Neural progenitor cell (in vitro differentiated cells): ENCODE measurements at regions not wholly inside any gene's neighbourhood (a gene's known extent, or its start where the extent isn't known, plus 50 kb on each side); places are given as distances from the start of the nearest gene placed in this dataset.

Experiments used
- DNase-seq: peaks from one replicate; pipeline ENCODE4 v3.0.0-alpha.2; 2016; ENCODE audit warnings: low spot score
- H2AFZ ChIP-seq: fragments of 200-600 bp; sonication (generic); replicated peaks from 2 replicates; pipeline ENCODE4 v1.6.1; 2016; ENCODE audit warnings: antibody characterized with exemption
- H3F3A ChIP-seq: fragments of 200-600 bp; sonication (generic); 2 replicates; pipeline ENCODE4 v1.6.1; 2016; ENCODE audit warnings: antibody characterized with exemption, low read depth
- H3K27ac ChIP-seq: fragments of 200-600 bp; sonication (generic); 2 replicates; pipeline ENCODE4 v1.5.1; 2016; ENCODE audit warnings: mild to moderate bottlenecking
- H3K27me3 ChIP-seq: fragments of 200-600 bp; sonication (generic); 2 replicates; pipeline ENCODE4 v1.6.1; 2016; ENCODE audit warnings: mild to moderate bottlenecking, moderate library complexity
- H3K36me3 ChIP-seq: fragments of 200-600 bp; sonication (generic); 2 replicates; pipeline ENCODE4 v1.5.1; 2016
- H3K4me1 ChIP-seq: fragments of 200-600 bp; sonication (generic); 2 replicates; pipeline ENCODE4 v1.6.1; 2016; ENCODE audit warnings: mixed run types
- H3K4me2 ChIP-seq: fragments of 200-600 bp; sonication (generic); 2 replicates; pipeline ENCODE4 v1.6.1; 2016
- H3K4me3 ChIP-seq: fragments of 200-600 bp; sonication (generic); 2 replicates; pipeline ENCODE4 v1.5.1; 2016
- H3K79me2 ChIP-seq: fragments of 200-600 bp; sonication (generic); 2 replicates; pipeline ENCODE4 v1.6.1; 2016; ENCODE audit warnings: low read depth
- H3K9ac ChIP-seq: fragments of 200-600 bp; sonication (generic); 2 replicates; pipeline ENCODE4 v1.6.1; 2016
- H3K9me3 ChIP-seq: fragments of 200-600 bp; sonication (generic); 2 replicates; pipeline ENCODE4 v1.5.1; 2016; ENCODE audit warnings: low read depth
- H4K20me1 ChIP-seq: fragments of 200-600 bp; sonication (generic); 2 replicates; pipeline ENCODE4 v1.6.1; 2016; ENCODE audit warnings: low read depth
- H3K27ac Mint-ChIP-seq: 3 replicates; pipeline ENCODE4 v1.8.0; 2021; ENCODE audit warnings: mixed read lengths
- H3K27me3 Mint-ChIP-seq: 2 replicates; pipeline ENCODE4 v1.8.0; 2022; ENCODE audit warnings: low read depth, mild to moderate bottlenecking, inconsistent platforms, moderate library complexity, mixed read lengths; ENCODE audit not compliant: insufficient read depth
- H3K36me3 Mint-ChIP-seq: 3 replicates; pipeline ENCODE4 v1.8.0; 2021; ENCODE audit warnings: mixed read lengths
- H3K4me1 Mint-ChIP-seq: 3 replicates; pipeline ENCODE4 v1.8.0; 2021; ENCODE audit warnings: mixed read lengths
- H3K4me3 Mint-ChIP-seq: 3 replicates; pipeline ENCODE4 v1.8.0; 2021; ENCODE audit warnings: mild to moderate bottlenecking, moderate library complexity, mixed read lengths
- H3K9me3 Mint-ChIP-seq: 3 replicates; pipeline ENCODE4 v1.8.0; 2020; ENCODE audit warnings: mixed read lengths
- EZH2 ChIP-seq: fragments of 200-600 bp; sonication (generic); IDR thresholded peaks from 2 replicates; pipeline ENCODE4 v1.6.1; 2017; ENCODE audit warnings: antibody characterized with exemption, mild to moderate bottlenecking, moderate library complexity
- EZH2phosphoT487 ChIP-seq: fragments of 200-600 bp; sonication (generic); IDR thresholded peaks from 2 replicates; pipeline ENCODE4 v1.6.1; 2017; ENCODE audit warnings: antibody characterized with exemption
- TF ChIP-seq, protein P1 (sequence below): fragments of 200-600 bp; sonication (generic); IDR thresholded peaks from 2 replicates; pipeline ENCODE4 v1.5.1; 2017; ENCODE audit warnings: antibody characterized with exemption, mild to moderate bottlenecking

DNA sequence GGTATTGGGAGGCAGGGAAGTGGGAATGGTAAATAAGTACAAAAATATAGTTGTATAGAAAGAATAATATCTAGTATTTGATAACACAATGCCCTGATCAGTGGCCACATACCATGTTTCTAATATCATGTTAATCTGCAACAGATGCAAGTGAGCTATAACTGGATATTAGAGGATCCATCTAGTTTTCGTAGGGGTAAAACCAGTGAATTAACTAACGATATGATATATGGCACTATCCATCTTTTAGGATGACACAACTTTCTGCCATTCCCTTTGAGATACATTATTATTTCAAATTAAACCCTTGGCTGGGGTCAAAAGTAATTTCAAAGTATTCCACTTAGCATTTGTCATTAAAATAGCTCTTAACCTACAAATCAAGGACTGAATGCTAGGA, 1686.2 kb downstream of the SLITRK1 start:
- H3K4me1 Mint-ChIP-seq: no peaks in the 10 kb centered on the region
- no peaks in the 10 kb centered on the region for H3K36me3 Mint-ChIP-seq
- no peaks in the 10 kb centered on the region for H3K9me3 ChIP-seq
- no peaks in the 10 kb centered on the region for H3K27me3 Mint-ChIP-seq
- no peak overlapping the region for H3K9ac ChIP-seq
- H3K4me3 ChIP-seq: no peak overlapping the region
- no peaks in the 10 kb centered on the region for H3F3A ChIP-seq
- no peak overlapping the region for H3K27ac ChIP-seq
- DNase-seq: no peak
- H3K36me3 ChIP-seq: no peaks in the 10 kb centered on the region
- no peaks in the 10 kb centered on the region for H3K9me3 Mint-ChIP-seq
- H3K79me2 ChIP-seq: no peaks in the 10 kb centered on the region
- H3K4me2 ChIP-seq: no peak overlapping the region
- TF ChIP-seq EZH2phosphoT487: no peak
- TF ChIP-seq, protein P1, sequence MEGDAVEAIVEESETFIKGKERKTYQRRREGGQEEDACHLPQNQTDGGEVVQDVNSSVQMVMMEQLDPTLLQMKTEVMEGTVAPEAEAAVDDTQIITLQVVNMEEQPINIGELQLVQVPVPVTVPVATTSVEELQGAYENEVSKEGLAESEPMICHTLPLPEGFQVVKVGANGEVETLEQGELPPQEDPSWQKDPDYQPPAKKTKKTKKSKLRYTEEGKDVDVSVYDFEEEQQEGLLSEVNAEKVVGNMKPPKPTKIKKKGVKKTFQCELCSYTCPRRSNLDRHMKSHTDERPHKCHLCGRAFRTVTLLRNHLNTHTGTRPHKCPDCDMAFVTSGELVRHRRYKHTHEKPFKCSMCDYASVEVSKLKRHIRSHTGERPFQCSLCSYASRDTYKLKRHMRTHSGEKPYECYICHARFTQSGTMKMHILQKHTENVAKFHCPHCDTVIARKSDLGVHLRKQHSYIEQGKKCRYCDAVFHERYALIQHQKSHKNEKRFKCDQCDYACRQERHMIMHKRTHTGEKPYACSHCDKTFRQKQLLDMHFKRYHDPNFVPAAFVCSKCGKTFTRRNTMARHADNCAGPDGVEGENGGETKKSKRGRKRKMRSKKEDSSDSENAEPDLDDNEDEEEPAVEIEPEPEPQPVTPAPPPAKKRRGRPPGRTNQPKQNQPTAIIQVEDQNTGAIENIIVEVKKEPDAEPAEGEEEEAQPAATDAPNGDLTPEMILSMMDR: no peak
- TF ChIP-seq EZH2: no peak
- peaks cover 5% of the 10 kb centered on the region for H3K4me1 ChIP-seq
- no peak overlapping the region for H2AFZ ChIP-seq
- no peak overlapping the region for H3K27ac Mint-ChIP-seq
- no peaks in the 10 kb centered on the region for H3K27me3 ChIP-seq
- no peaks in the 10 kb centered on the region for H4K20me1 ChIP-seq
- H3K4me3 Mint-ChIP-seq: no peak overlapping the region

DNA sequence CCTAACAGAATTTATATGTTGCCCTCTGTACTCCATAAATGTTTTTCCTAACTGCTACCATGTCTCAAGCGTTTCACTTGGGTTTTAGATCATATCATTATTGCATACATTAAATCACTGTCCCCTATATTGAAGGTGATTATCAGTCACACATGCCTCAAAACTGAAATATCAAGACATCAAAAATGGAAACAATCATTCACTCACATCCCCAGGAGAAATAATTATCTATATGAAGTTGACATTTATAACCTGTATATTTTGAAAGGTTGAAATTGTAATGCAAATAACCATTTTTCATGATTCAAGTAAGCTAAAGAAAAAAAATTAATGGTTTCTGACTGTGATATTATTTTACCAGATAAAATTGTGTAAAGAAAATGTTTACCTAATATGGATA, 1695.0 kb downstream of the SLITRK1 start:
- Histone ChIP-seq H3K4me3 (no peak overlapping the region), H3K27ac (no peak overlapping the region), H3K9ac (no peak overlapping the region), H3K9me3 (no peaks in the 10 kb centered on the region), H3K36me3 (no peaks in the 10 kb centered on the region), H3K4me1 (no peaks in the 10 kb centered on the region), H3K4me2 (no peak overlapping the region), H3K79me2 (no peaks in the 10 kb centered on the region), H3K27me3 (no peaks in the 10 kb centered on the region), H3F3A (no peaks in the 10 kb centered on the region), H2AFZ (no peak overlapping the region), H4K20me1 (no peaks in the 10 kb centered on the region)
- Mint-ChIP-seq H3K27ac (no peak overlapping the region), H3K27me3 (no peaks in the 10 kb centered on the region), H3K4me3 (no peak overlapping the region), H3K4me1 (no peaks in the 10 kb centered on the region), H3K36me3 (no peaks in the 10 kb centered on the region), H3K9me3 (no peaks in the 10 kb centered on the region)
- DNase-seq: no peak
- TF ChIP-seq, protein P1: no peak
- TF ChIP-seq EZH2 (no peak), EZH2phosphoT487 (no peak)

DNA sequence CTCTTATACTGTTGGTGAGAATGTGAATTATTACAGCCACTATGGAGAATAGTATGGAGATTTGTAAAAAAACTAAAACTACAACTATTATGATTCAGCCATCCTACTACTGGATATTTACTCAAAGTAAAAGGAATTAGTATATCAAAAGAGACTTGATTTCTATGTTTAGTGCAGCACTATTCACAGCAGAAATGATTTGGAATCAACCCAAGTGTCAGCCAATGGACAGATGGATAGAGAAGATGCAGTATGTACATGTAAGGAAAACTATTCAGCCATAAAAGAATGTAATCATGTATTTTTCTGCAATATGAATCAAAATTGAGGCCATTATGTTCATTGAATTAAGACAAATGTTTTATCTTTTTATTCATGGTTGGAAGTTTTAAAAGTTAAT, 1705.5 kb downstream of the SLITRK1 start:
- no peak overlapping the region for H2AFZ ChIP-seq
- no peaks in the 10 kb centered on the region for H3K36me3 ChIP-seq
- Mint-ChIP-seq H3K27ac (no peak overlapping the region), H3K4me1 (no peaks in the 10 kb centered on the region), H3K27me3 (no peaks in the 10 kb centered on the region), H3K9me3 (no peaks in the 10 kb centered on the region), H3K36me3 (no peaks in the 10 kb centered on the region), H3K4me3 (no peak overlapping the region)
- no peaks in the 10 kb centered on the region for H4K20me1 ChIP-seq
- H3K4me2 ChIP-seq: no peak overlapping the region
- no peaks in the 10 kb centered on the region for H3F3A ChIP-seq
- H3K9me3 ChIP-seq: no peaks in the 10 kb centered on the region
- H3K4me3 ChIP-seq: no peak overlapping the region
- H3K4me1 ChIP-seq: no peaks in the 10 kb centered on the region
- H3K9ac ChIP-seq: no peak overlapping the region
- no peaks in the 10 kb centered on the region for H3K27me3 ChIP-seq
- DNase-seq: no peak
- H3K27ac ChIP-seq: no peak overlapping the region
- TF ChIP-seq, protein P1: no peak
- TF ChIP-seq EZH2: no peak
- no peak for TF ChIP-seq EZH2phosphoT487
- no peaks in the 10 kb centered on the region for H3K79me2 ChIP-seq
